Parathyroid adenoma (tissue), 2 donors: ENCODE measurements at regions not wholly inside any gene's neighbourhood (a gene's known extent, or its start where the extent isn't known, plus 50 kb on each side); places are given as distances from the start of the nearest gene placed in this dataset.

Experiments used
- H2AFZ ChIP-seq: fragments of 300-600 bp; sonication (generic); one replicate; pipeline ENCODE4 v1.7.0; 2017; ENCODE audit warnings: antibody characterized with exemption, mild to moderate bottlenecking
- H3K27ac ChIP-seq: fragments of 300-600 bp; sonication (generic); one replicate; pipeline ENCODE4 v1.7.0; 2017
- H3K27me3 ChIP-seq: fragments of 300-600 bp; sonication (generic); one replicate; pipeline ENCODE4 v1.7.0; 2017; ENCODE audit warnings: low read length; ENCODE audit not compliant: control insufficient read depth, insufficient read depth
- H3K36me3 ChIP-seq: fragments of 300-600 bp; sonication (generic); one replicate; pipeline ENCODE4 v1.7.0; 2017; ENCODE audit warnings: low read length; ENCODE audit not compliant: control insufficient read depth, insufficient read depth
- H3K4me1 ChIP-seq: fragments of 300-600 bp; sonication (generic); one replicate; pipeline ENCODE4 v1.7.0; 2017; ENCODE audit warnings: control low read depth
- H3K4me2 ChIP-seq: fragments of 300-600 bp; sonication (generic); one replicate; pipeline ENCODE4 v1.7.0; 2017; ENCODE audit warnings: low read length
- H3K4me3 ChIP-seq: fragments of 300-600 bp; sonication (generic); one replicate; pipeline ENCODE4 v1.7.0; 2017; ENCODE audit warnings: low read depth, low read length
- H3K79me2 ChIP-seq: fragments of 300-600 bp; sonication (generic); one replicate; pipeline ENCODE4 v1.7.0; 2017; ENCODE audit warnings: control low read depth
- H3K9ac ChIP-seq: fragments of 300-600 bp; sonication (generic); one replicate; pipeline ENCODE4 v1.7.0; 2017; ENCODE audit warnings: mild to moderate bottlenecking
- H3K9me3 ChIP-seq: fragments of 300-600 bp; sonication (generic); one replicate; pipeline ENCODE4 v1.7.0; 2017; ENCODE audit warnings: low read length; ENCODE audit not compliant: control insufficient read depth
- CTCF ChIP-seq: fragments of 300-600 bp; sonication (generic); IDR thresholded peaks from one replicate; pipeline ENCODE4 v1.7.0; 2017; ENCODE audit warnings: antibody characterized with exemption, mild to moderate bottlenecking
- donor health status: primary hyperparathyroidism.

GRCh38 chr11:45431046-45432018, 145.2 kb upstream of the SYT13 start:
- TF ChIP-seq CTCF = no peak
- Histone ChIP-seq H3K27ac (no peak overlapping the region), H3K79me2 (no peaks in the 10 kb centered on the region), H3K4me1 (no peaks in the 10 kb centered on the region), H3K9me3 (no peaks in the 10 kb centered on the region), H3K9ac (no peak overlapping the region), H3K36me3 (no peaks in the 10 kb centered on the region), H3K4me3 (no peak overlapping the region), H2AFZ (no peak overlapping the region), H3K27me3 (no peaks in the 10 kb centered on the region), H3K4me2 (no peak overlapping the region)

GRCh38 chr11:45430361-45430760, 144.2 kb upstream of the SYT13 start:
- Histone ChIP-seq H3K4me1 (no peaks in the 10 kb centered on the region), H3K27ac (no peak overlapping the region), H2AFZ (no peak overlapping the region), H3K4me2 (no peak overlapping the region), H3K27me3 (no peaks in the 10 kb centered on the region), H3K79me2 (no peaks in the 10 kb centered on the region), H3K9ac (no peak overlapping the region), H3K4me3 (no peak overlapping the region), H3K36me3 (no peaks in the 10 kb centered on the region), H3K9me3 (no peaks in the 10 kb centered on the region)
- no peak for TF ChIP-seq CTCF

GRCh38 chr11:45429719-45430118, 143.6 kb upstream of the SYT13 start:
- Histone ChIP-seq H3K27ac (no peak overlapping the region), H3K79me2 (no peaks in the 10 kb centered on the region), H3K9me3 (no peaks in the 10 kb centered on the region), H3K36me3 (no peaks in the 10 kb centered on the region), H3K9ac (no peak overlapping the region), H3K4me1 (no peaks in the 10 kb centered on the region), H3K4me3 (no peak overlapping the region), H3K4me2 (no peak overlapping the region), H3K27me3 (no peaks in the 10 kb centered on the region), H2AFZ (no peak overlapping the region)
- no peak for TF ChIP-seq CTCF

- TF ChIP-seq CTCF = no peak
- no peak overlapping the region for H3K9ac ChIP-seq
- no peaks in the 10 kb centered on the region for H3K79me2 ChIP-seq
- H3K36me3 ChIP-seq = no peaks in the 10 kb centered on the region
- no peak overlapping the region for H3K4me3 ChIP-seq
- no peaks in the 10 kb centered on the region for H3K9me3 ChIP-seq
- H3K4me2 ChIP-seq = no peak overlapping the region
- H3K27me3 ChIP-seq = no peaks in the 10 kb centered on the region
- no peak overlapping the region for H3K27ac ChIP-seq
- H2AFZ ChIP-seq = no peak overlapping the region
- no peaks in the 10 kb centered on the region for H3K4me1 ChIP-seq
Observed at GRCh38 chr11:45428541-45429230, 142.5 kb upstream of the SYT13 start.
